ENCODE measurements at regions not wholly inside any gene's neighbourhood (a gene's known extent, or its start where the extent isn't known, plus 50 kb on each side); places are given as distances from the start of the nearest gene placed in this dataset.

DNA sequence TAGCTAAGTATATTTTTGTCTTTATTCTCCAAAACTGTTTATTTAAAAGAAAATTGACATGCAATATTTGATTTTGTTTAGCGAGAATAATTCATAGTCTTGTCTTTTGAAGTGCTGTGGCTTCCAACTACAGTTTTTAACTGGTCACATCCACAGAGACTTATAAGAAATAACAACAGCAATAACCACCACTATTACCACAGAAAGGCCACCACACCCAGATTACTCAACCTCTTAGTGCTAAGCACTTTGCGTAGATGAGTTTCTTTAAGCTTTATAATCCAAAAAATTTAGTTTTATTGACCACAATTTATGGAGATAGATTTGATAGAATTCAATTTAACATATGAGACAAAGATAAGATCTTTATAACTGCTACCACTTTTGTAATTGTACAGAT lies 468.4 kb upstream of the UBE2E2 start:
- TF ChIP-seq, protein P1, sequence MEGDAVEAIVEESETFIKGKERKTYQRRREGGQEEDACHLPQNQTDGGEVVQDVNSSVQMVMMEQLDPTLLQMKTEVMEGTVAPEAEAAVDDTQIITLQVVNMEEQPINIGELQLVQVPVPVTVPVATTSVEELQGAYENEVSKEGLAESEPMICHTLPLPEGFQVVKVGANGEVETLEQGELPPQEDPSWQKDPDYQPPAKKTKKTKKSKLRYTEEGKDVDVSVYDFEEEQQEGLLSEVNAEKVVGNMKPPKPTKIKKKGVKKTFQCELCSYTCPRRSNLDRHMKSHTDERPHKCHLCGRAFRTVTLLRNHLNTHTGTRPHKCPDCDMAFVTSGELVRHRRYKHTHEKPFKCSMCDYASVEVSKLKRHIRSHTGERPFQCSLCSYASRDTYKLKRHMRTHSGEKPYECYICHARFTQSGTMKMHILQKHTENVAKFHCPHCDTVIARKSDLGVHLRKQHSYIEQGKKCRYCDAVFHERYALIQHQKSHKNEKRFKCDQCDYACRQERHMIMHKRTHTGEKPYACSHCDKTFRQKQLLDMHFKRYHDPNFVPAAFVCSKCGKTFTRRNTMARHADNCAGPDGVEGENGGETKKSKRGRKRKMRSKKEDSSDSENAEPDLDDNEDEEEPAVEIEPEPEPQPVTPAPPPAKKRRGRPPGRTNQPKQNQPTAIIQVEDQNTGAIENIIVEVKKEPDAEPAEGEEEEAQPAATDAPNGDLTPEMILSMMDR (IDR thresholded peaks at IDR 0.05): no peak
- no peak for TF ChIP-seq POLR2AphosphoS5 (IDR thresholded peaks at IDR 0.05)
- TF ChIP-seq POLR2A (IDR thresholded peaks at IDR 0.05): no peak
